ENCODE measurements at regions not wholly inside any gene's neighbourhood (a gene's known extent, or its start where the extent isn't known, plus 50 kb on each side); places are given as distances from the start of the nearest gene placed in this dataset.

GRCh38 chr13:21757763-21758162 lies 86.9 kb downstream of the FGF9 start:
- DNase-seq, result no peak

- no peak for DNase-seq
These were observed 87.6 kb downstream of the FGF9 start for GRCh38 chr13:21758441-21758840.

- no peak for DNase-seq
These were observed 88.6 kb downstream of the FGF9 start for GRCh38 chr13:21759463-21759862.

GRCh38 chr13:21759911-21760310 lies 89.0 kb downstream of the FGF9 start:
- no peak for DNase-seq

- DNase-seq, result no peak
These were observed 90.9 kb downstream of the FGF9 start for GRCh38 chr13:21761770-21762169.

- no peak for DNase-seq
These were observed 91.6 kb downstream of the FGF9 start for GRCh38 chr13:21762512-21762911.

- no peak for DNase-seq
These were observed 96.2 kb downstream of the FGF9 start for GRCh38 chr13:21767032-21767431.

- DNase-seq, result no peak
These were observed 100.2 kb downstream of the FGF9 start for GRCh38 chr13:21771075-21771474.

GRCh38 chr13:21777166-21777565 lies 106.3 kb downstream of the FGF9 start:
- no peak for DNase-seq

GRCh38 chr13:21777813-21778212 lies 106.9 kb downstream of the FGF9 start:
- no peak for DNase-seq

- no peak for DNase-seq
These were observed 111.9 kb downstream of the FGF9 start for GRCh38 chr13:21782736-21783135.

GRCh38 chr13:21785990-21786389 lies 115.1 kb downstream of the FGF9 start:
- DNase-seq, result no peak

GRCh38 chr13:21796066-21796465 lies 125.2 kb downstream of the FGF9 start:
- no peak for DNase-seq

GRCh38 chr13:21796775-21797514 lies 126.1 kb downstream of the FGF9 start:
- DNase-seq, result no peak

GRCh38 chr13:21797736-21798135 lies 126.9 kb downstream of the FGF9 start:
- no peak for DNase-seq

- no peak for DNase-seq
These were observed 127.3 kb downstream of the FGF9 start for GRCh38 chr13:21798181-21798580.

- DNase-seq, result no peak
These were observed 128.8 kb downstream of the FGF9 start for GRCh38 chr13:21799671-21800070.

GRCh38 chr13:21800837-21801616 lies 130.2 kb downstream of the FGF9 start:
- DNase-seq, result no peak

- DNase-seq, result no peak
These were observed 134.9 kb downstream of the FGF9 start for GRCh38 chr13:21805733-21806132.

- no peak for DNase-seq
These were observed 141.3 kb downstream of the FGF9 start for GRCh38 chr13:21812192-21812626.

- DNase-seq, result no peak
These were observed 142.2 kb downstream of the FGF9 start for GRCh38 chr13:21813110-21813509.

GRCh38 chr13:21813844-21814243 lies 143.0 kb downstream of the FGF9 start:
- DNase-seq, result no peak

- no peak for DNase-seq
These were observed 143.7 kb downstream of the FGF9 start for GRCh38 chr13:21814604-21815003.

- no peak for DNase-seq
These were observed 147.0 kb downstream of the FGF9 start for GRCh38 chr13:21817878-21818277.

All from activated gamma-delta T cell (primary cell).